Lower leg skin (tissue), 4 donors: ENCODE measurements at regions not wholly inside any gene's neighbourhood (a gene's known extent, or its start where the extent isn't known, plus 50 kb on each side); places are given as distances from the start of the nearest gene placed in this dataset.

Experiments
- DNase-seq, 2 donors: peaks; one replicate each; pipeline ENCODE4 v3.0.0-alpha.2; 2019; ENCODE audit warnings: low spot score in 2 of 2
- H3K4me3 ChIP-seq: fragments of 200-600 bp; sonication (generic); 2 replicates; pipeline ENCODE4 v1.5.1; 2017; ENCODE audit warnings: mild to moderate bottlenecking, low read depth; ENCODE audit not compliant: poor library complexity, severe bottlenecking
- CTCF ChIP-seq, 3 donors: fragments of 450-650 bp; IDR thresholded peaks; one replicate each; pipeline ENCODE4 v1.5.1; 2016; ENCODE audit warnings: antibody characterized with exemption in 3 of 3, mild to moderate bottlenecking in 3 of 3, moderate library complexity in 2 of 3
- POLR2A ChIP-seq, 2 donors: fragments of 450-650 bp; IDR thresholded peaks; one replicate each; pipeline ENCODE4 v1.6.1; 2016 to 2017; ENCODE audit warnings: antibody characterized with exemption in 2 of 2, mild to moderate bottlenecking in 1 of 2, moderate library complexity in 1 of 2
- WGBS, 2 donors: methylation state at CpG; one replicate each; pipeline ENCODE4 v1.1.5; 2018; 5-methylcytosine and 5-hydroxymethylcytosine counted together
- intact Hi-C: fragments of 100-400 bp; cut with DNase I; formaldehyde crosslinking; loops from one replicate; pipeline ENCODE4 v1.15.0; 2023; ENCODE audit warnings: low total_unique reads

- 87 to 91% methylated on average over 3 of the region's 3 CpGs for WGBS, 2 donors
- no peak overlapping the region for H3K4me3 ChIP-seq
- no peak for DNase-seq
- TF ChIP-seq CTCF (IDR thresholded peaks at IDR 0.05) (no peak), POLR2A (IDR thresholded peaks at IDR 0.05) (no peak)
- intact Hi-C loops, result no loop called here
These were observed 170.4 kb upstream of the LRRN1 start for GRCh38 chr3:3628676-3629328.

- H3K4me3 ChIP-seq, result no peak overlapping the region
- 73 to 75% methylated on average over 3 of the region's 3 CpGs for WGBS, 2 donors
- TF ChIP-seq CTCF (IDR thresholded peaks at IDR 0.05) (no peak), POLR2A (IDR thresholded peaks at IDR 0.05) (no peak)
- no peak for DNase-seq
- intact Hi-C loops, result no loop called here
These were observed 172.1 kb upstream of the LRRN1 start for GRCh38 chr3:3627114-3627513.

GRCh38 chr3:3625544-3626271 is 173.5 kb upstream of the LRRN1 start:
- TF ChIP-seq POLR2A (IDR thresholded peaks at IDR 0.05), result no peak
- no peak for TF ChIP-seq CTCF (IDR thresholded peaks at IDR 0.05)
- DNase-seq, result no peak
- 49 to 53% methylated on average over 4 of the region's 4 CpGs for WGBS, 2 donors
- no peak overlapping the region for H3K4me3 ChIP-seq
- intact Hi-C loops, result no loop called here

- WGBS, 2 donors, result 92 to 95% methylated on average over 1 of the region's 1 CpG
- no peak for DNase-seq
- TF ChIP-seq CTCF (IDR thresholded peaks at IDR 0.05), result no peak
- TF ChIP-seq POLR2A (IDR thresholded peaks at IDR 0.05), result no peak
- H3K4me3 ChIP-seq, result no peak overlapping the region
- intact Hi-C loops, result no loop called here
These were observed 179.4 kb upstream of the LRRN1 start for GRCh38 chr3:3619815-3620214.

- intact Hi-C loops, result no loop called here
- WGBS, 2 donors, result 77 to 88% methylated on average over 1 of the region's 1 CpG
These were observed 180.6 kb upstream of the LRRN1 start for GRCh38 chr3:3618623-3619022.

More at GRCh38 chr3:3618623-3619022, 180.6 kb upstream of the LRRN1 start:
- H3K4me3 ChIP-seq, result no peak overlapping the region
- no peak for TF ChIP-seq POLR2A (IDR thresholded peaks at IDR 0.05)
- no peak for TF ChIP-seq CTCF (IDR thresholded peaks at IDR 0.05)
- no peak for DNase-seq
